PC-3 (cell line): ENCODE measurements at regions not wholly inside any gene's neighbourhood (a gene's known extent, or its start where the extent isn't known, plus 50 kb on each side); places are given as distances from the start of the nearest gene placed in this dataset.

Source experiments
- ATAC-seq: fragments of 200-7000 bp; cut with Tn5 transposase; 2 replicates; pipeline ENCODE4 v1.9.1; 2020; ENCODE audit warnings: mild to moderate bottlenecking, moderate library complexity
- BruUV-seq: library from RNA; stranded (reverse); fragments of 400-500 nt; replicated peaks from 2 replicates; lab custom pipeline; 2021; lab: Mats Ljungman, UMichigan
- CTCF ChIA-PET: fragments of 300-600 bp; sonication (Branson Sonifier 250); formaldehyde crosslinking; loops from one replicate; lab custom pipeline; 2022; ENCODE audit warnings: antibody characterized with exemption; lab: Charles Lee
- POLR2A ChIA-PET: fragments of 300-600 bp; sonication (Branson Sonifier 250); formaldehyde crosslinking; loops from one replicate; lab custom pipeline; 2022; ENCODE audit warnings: antibody characterized with exemption; ENCODE audit not compliant: unreplicated experiment; lab: Charles Lee
- DNase-seq: peaks from one replicate; pipeline ENCODE4 v3.0.0-alpha.2; 2015
- H2AFZ ChIP-seq: fragments of 300-600 bp; sonication (generic); 2 replicates; pipeline ENCODE4 v1.6.0; 2016; ENCODE audit warnings: antibody characterized with exemption, low read length
- H3F3A ChIP-seq: fragments of 300-600 bp; sonication (generic); one replicate; pipeline ENCODE4 v1.6.0; 2017; ENCODE audit warnings: antibody characterized with exemption, low read length, control low read depth, mild to moderate bottlenecking; ENCODE audit not compliant: unreplicated experiment
- H3K27ac ChIP-seq: fragments of 300-600 bp; sonication (generic); 2 replicates; pipeline ENCODE4 v1.5.1; 2016; ENCODE audit warnings: mild to moderate bottlenecking, low read length
- H3K27me3 ChIP-seq: fragments of 300-600 bp; sonication (generic); 2 replicates; pipeline ENCODE4 v1.6.1; 2016; ENCODE audit warnings: low read length, mixed read lengths
- H3K36me3 ChIP-seq: fragments of 300-600 bp; sonication (generic); 2 replicates; pipeline ENCODE4 v1.6.1; 2016; ENCODE audit warnings: low read depth, mixed run types, low read length, mixed read lengths
- H3K4me1 ChIP-seq: fragments of 300-600 bp; sonication (generic); 2 replicates; pipeline ENCODE4 v1.5.1; 2016; ENCODE audit warnings: low read length; ENCODE audit not compliant: insufficient read depth
- H3K4me2 ChIP-seq: fragments of 300-600 bp; sonication (generic); 2 replicates; pipeline ENCODE4 v1.6.0; 2016; ENCODE audit warnings: low read length
- H3K4me3 ChIP-seq: fragments of 300-600 bp; sonication (generic); 2 replicates; pipeline ENCODE4 v1.5.1; 2016; ENCODE audit warnings: mild to moderate bottlenecking, low read length, mixed read lengths
- H3K79me2 ChIP-seq: fragments of 300-600 bp; sonication (generic); 2 replicates; pipeline ENCODE4 v1.6.1; 2017; ENCODE audit warnings: low read length, mixed read lengths
- H3K9ac ChIP-seq: fragments of 300-600 bp; sonication (generic); 2 replicates; pipeline ENCODE4 v1.6.0; 2016; ENCODE audit warnings: mild to moderate bottlenecking, low read length
- H3K9me2 ChIP-seq: fragments of 300-600 bp; sonication (generic); replicated peaks from 2 replicates; pipeline ENCODE4 v1.6.1; 2016; ENCODE audit warnings: mixed run types, low read length, mixed read lengths
- H3K9me3 ChIP-seq: fragments of 300-600 bp; sonication (generic); 2 replicates; pipeline ENCODE4 v1.6.1; 2016; ENCODE audit warnings: low read length, mixed read lengths
- H4K20me1 ChIP-seq: fragments of 300-600 bp; sonication (generic); 2 replicates; pipeline ENCODE4 v1.6.1; 2016; ENCODE audit warnings: low read length, mixed read lengths
- EZH2 ChIP-seq: fragments of 300-600 bp; sonication (generic); IDR thresholded peaks from one replicate; pipeline ENCODE4 v1.6.1; 2017; ENCODE audit warnings: antibody characterized with exemption, mild to moderate bottlenecking, low read length; ENCODE audit not compliant: unreplicated experiment
- EZH2phosphoT487 ChIP-seq: fragments of 300-600 bp; sonication (generic); IDR thresholded peaks from 2 replicates; pipeline ENCODE4 v1.6.1; 2018; ENCODE audit warnings: mild to moderate bottlenecking, antibody characterized with exemption, low read length, borderline replicate concordance
- intact Hi-C: fragments of 100-400 bp; cut with micrococcal nuclease; formaldehyde crosslinking; loops from 2 replicates; pipeline ENCODE4 v1.9.0; 2023
- TF ChIP-seq, protein P1 (sequence below): fragments of 300-600 bp; sonication (generic); conservative IDR thresholded peaks from 2 replicates; pipeline ENCODE4 v1.5.1; 2017; ENCODE audit warnings: antibody characterized with exemption, low read depth, mild to moderate bottlenecking, low read length

DNA sequence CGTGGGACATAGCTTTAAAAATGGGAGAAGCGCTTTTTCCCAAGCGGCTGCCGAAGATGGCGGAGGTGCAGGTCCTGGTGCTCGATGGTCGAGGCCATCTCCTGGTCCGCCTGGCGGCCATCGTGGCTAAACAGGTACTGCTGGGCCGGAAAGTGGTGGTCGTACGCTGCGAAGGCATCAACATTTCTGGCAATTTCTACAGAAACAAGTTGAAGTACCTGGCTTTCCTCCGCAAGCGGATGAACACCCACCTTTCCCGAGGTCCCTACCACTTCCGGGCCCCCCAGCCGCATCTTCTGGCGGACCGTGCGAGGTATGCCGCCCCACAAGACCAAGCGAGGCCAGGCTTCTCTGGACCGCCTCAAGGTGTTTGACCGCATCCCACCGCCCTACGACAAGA is 245.5 kb downstream of the MRPL39 start:
- TF ChIP-seq EZH2phosphoT487, result no peak
- TF ChIP-seq, protein P1, sequence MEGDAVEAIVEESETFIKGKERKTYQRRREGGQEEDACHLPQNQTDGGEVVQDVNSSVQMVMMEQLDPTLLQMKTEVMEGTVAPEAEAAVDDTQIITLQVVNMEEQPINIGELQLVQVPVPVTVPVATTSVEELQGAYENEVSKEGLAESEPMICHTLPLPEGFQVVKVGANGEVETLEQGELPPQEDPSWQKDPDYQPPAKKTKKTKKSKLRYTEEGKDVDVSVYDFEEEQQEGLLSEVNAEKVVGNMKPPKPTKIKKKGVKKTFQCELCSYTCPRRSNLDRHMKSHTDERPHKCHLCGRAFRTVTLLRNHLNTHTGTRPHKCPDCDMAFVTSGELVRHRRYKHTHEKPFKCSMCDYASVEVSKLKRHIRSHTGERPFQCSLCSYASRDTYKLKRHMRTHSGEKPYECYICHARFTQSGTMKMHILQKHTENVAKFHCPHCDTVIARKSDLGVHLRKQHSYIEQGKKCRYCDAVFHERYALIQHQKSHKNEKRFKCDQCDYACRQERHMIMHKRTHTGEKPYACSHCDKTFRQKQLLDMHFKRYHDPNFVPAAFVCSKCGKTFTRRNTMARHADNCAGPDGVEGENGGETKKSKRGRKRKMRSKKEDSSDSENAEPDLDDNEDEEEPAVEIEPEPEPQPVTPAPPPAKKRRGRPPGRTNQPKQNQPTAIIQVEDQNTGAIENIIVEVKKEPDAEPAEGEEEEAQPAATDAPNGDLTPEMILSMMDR, result no peak
- no peak for TF ChIP-seq EZH2
- Histone ChIP-seq H3K4me1 (peaks cover 30% of the 10 kb centered on the region), H3F3A (no peaks in the 10 kb centered on the region), H3K79me2 (no peaks in the 10 kb centered on the region), H2AFZ (no peak overlapping the region), H3K36me3 (no peaks in the 10 kb centered on the region), H3K9ac (no peak overlapping the region), H3K4me2 (no peak overlapping the region), H3K4me3 (no peak overlapping the region), H3K27me3 (no peaks in the 10 kb centered on the region), H3K9me3 (no peaks in the 10 kb centered on the region), H3K9me2 (no peaks in the 10 kb centered on the region), H4K20me1 (no peaks in the 10 kb centered on the region), H3K27ac (no peak overlapping the region)
- ChIA-PET CTCF (interaction anchor here (0.5 to 2.5 kb wide), 4 partner anchors 8 to 33 kb away, joined by 3 to 33 read pairs (median 12); no protein-coding TSS in a partner anchor), POLR2A (no interaction called here)
- no peak for DNase-seq
- no TSS peak for BruUV-seq
- no peak for ATAC-seq
- intact Hi-C loops, result loop anchor here (1.0 kb wide), 3 partner anchors 9 to 246 kb away; partner anchors contain the start of gene MRPL39

DNA sequence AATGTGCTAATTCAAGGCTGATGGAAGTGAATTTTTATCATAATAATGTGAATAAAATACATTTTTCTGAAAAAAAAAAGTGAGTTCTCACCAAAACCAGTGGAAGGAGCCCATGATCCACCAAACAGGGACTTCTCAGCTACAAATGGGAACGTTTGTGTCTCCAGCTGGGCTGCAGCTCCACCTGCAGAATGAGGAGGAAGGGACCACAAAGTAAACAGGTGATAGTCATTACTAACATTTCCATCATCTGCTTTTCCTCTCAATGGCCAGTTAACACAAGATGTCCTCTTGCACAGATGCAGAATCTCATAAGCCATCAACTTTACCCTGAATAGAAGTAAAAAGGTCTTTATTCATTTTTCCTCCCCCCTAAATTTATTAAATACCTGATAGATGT is 246.2 kb downstream of the MRPL39 start:
- H3K79me2 ChIP-seq, result no peaks in the 10 kb centered on the region
- ATAC-seq (peak; percentile 75), DNase-seq (peak; percentile 69)
- H3K9ac ChIP-seq, result no peak overlapping the region
- no TSS peak for BruUV-seq
- H3K9me3 ChIP-seq, result no peaks in the 10 kb centered on the region
- no peak overlapping the region for H3K4me2 ChIP-seq
- H3K4me1 ChIP-seq, result peaks cover 28% of the 10 kb centered on the region
- H4K20me1 ChIP-seq, result no peaks in the 10 kb centered on the region
- no peaks in the 10 kb centered on the region for H3K27me3 ChIP-seq
- no peaks in the 10 kb centered on the region for H3K9me2 ChIP-seq
- no peaks in the 10 kb centered on the region for H3K36me3 ChIP-seq
- no peak for TF ChIP-seq EZH2phosphoT487
- no peak for TF ChIP-seq EZH2
- TF ChIP-seq, protein P1, result no peak; the same call in 1 of the 2 replicates
- no peak overlapping the region for H2AFZ ChIP-seq
- H3F3A ChIP-seq, result no peaks in the 10 kb centered on the region
- intact Hi-C loops, result loop anchor here (1.0 kb wide), 3 partner anchors 9 to 246 kb away; partner anchors contain the start of gene MRPL39
- ChIA-PET POLR2A (interaction anchor here (0.6 kb wide), 1 partner anchor 31 kb away, joined by 3 read pairs; no protein-coding TSS in a partner anchor), CTCF (interaction anchor here (0.5 to 2.6 kb wide), 8 partner anchors 9 to 1552 kb away, joined by 3 to 33 read pairs (median 6); no protein-coding TSS in a partner anchor)
- no peak overlapping the region for H3K27ac ChIP-seq
- H3K4me3 ChIP-seq, result no peak overlapping the region

DNA sequence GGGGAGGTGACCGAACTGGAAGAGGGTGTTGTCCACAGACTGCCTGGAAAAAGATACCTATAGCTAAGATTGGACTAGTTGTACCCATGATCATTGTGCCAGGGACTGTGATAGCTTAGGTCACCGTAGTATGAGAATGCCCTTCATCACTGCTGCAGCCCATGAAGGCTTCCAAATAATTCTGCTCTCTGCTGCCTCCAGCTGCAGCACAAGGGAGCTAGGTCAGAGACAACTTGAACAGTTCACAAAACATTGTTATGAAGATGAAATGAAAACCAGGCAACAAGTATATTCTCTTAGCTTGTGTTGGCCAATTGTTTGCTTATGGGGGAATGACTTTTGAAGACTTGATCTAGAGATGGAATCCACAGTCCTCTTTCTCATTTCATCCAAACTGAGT is 246.7 kb downstream of the MRPL39 start:
- ATAC-seq, result peak; percentile 57
- CTCF ChIA-PET, result interaction anchor here (0.5 to 2.6 kb wide), 7 partner anchors 9 to 320 kb away, joined by 4 to 33 read pairs (median 6); no protein-coding TSS in a partner anchor

More for the DNA sequence above, 246.7 kb downstream of the MRPL39 start:
- Histone ChIP-seq H3K4me3 (no peak overlapping the region), H3K9me2 (no peaks in the 10 kb centered on the region), H3K4me2 (no peak overlapping the region), H3K4me1 (peaks cover 26% of the 10 kb centered on the region), H3K9ac (no peak overlapping the region), H4K20me1 (no peaks in the 10 kb centered on the region), H3K36me3 (no peaks in the 10 kb centered on the region), H2AFZ (no peak overlapping the region), H3K27ac (no peak overlapping the region), H3K27me3 (no peaks in the 10 kb centered on the region), H3F3A (no peaks in the 10 kb centered on the region), H3K79me2 (no peaks in the 10 kb centered on the region), H3K9me3 (no peaks in the 10 kb centered on the region)
- DNase-seq, result peak; percentile 40
- no peak for TF ChIP-seq EZH2phosphoT487
- TF ChIP-seq, protein P1, result peak; percentile 52
- intact Hi-C loops, result no loop called here
- no TSS peak for BruUV-seq
- POLR2A ChIA-PET, result interaction anchor here (0.6 kb wide), 1 partner anchor 13 kb away, joined by 30 read pairs; no protein-coding TSS in a partner anchor
